Osteoblast (primary cell): ENCODE measurements at regions not wholly inside any gene's neighbourhood (a gene's known extent, or its start where the extent isn't known, plus 50 kb on each side); places are given as distances from the start of the nearest gene placed in this dataset.

Experiments
- DNase-seq: peaks from one replicate; pipeline ENCODE4 v3.0.0; 2011; ENCODE audit warnings: low spot score, mixed read lengths; ENCODE audit not compliant: insufficient read length; ENCODE audit errors: missing footprints
- H2AFZ ChIP-seq: 2 replicates; pipeline ENCODE4 v1.6.0; 2011; ENCODE audit warnings: mild to moderate bottlenecking, low read length
- H3K27ac ChIP-seq: 2 replicates; pipeline ENCODE4 v1.5.1; 2011; ENCODE audit warnings: mild to moderate bottlenecking, low read depth, low read length, moderate library complexity
- H3K27me3 ChIP-seq: 2 replicates; pipeline ENCODE4 v1.6.0; 2012; ENCODE audit warnings: mild to moderate bottlenecking, control low read depth, inconsistent platforms, low read length, moderate library complexity; ENCODE audit not compliant: insufficient read depth
- H3K36me3 ChIP-seq: 2 replicates; pipeline ENCODE4 v1.5.1; 2011; ENCODE audit warnings: mild to moderate bottlenecking, low read length, control low read depth, moderate library complexity; ENCODE audit not compliant: insufficient read depth
- H3K4me1 ChIP-seq: 2 replicates; pipeline ENCODE4 v1.5.1; 2011; ENCODE audit warnings: mild to moderate bottlenecking, low read length, control low read depth, moderate library complexity; ENCODE audit not compliant: insufficient read depth
- H3K4me2 ChIP-seq: 2 replicates; pipeline ENCODE4 v1.6.0; 2011; ENCODE audit warnings: mild to moderate bottlenecking, low read length; ENCODE audit not compliant: insufficient read depth
- H3K4me3 ChIP-seq: fragments of 200-600 bp; sonication (generic); 3 replicates; pipeline ENCODE4 v1.5.1; 2012; ENCODE audit warnings: mild to moderate bottlenecking, low read length, inconsistent platforms; ENCODE audit not compliant: insufficient read depth
- H3K79me2 ChIP-seq: 2 replicates; pipeline ENCODE4 v1.6.0; 2012; ENCODE audit warnings: mild to moderate bottlenecking, low read length, control low read depth, inconsistent platforms; ENCODE audit not compliant: insufficient read depth
- H3K9me3 ChIP-seq: 2 replicates; pipeline ENCODE4 v1.5.1; 2011; ENCODE audit warnings: low read depth, low read length, control low read depth
- H4K20me1 ChIP-seq: 2 replicates; pipeline ENCODE4 v1.6.0; 2012; ENCODE audit warnings: mild to moderate bottlenecking, low read length, control low read depth; ENCODE audit not compliant: insufficient read depth
- TF ChIP-seq, protein P1 (sequence below): IDR thresholded peaks from 2 replicates; pipeline ENCODE4 v1.5.1; 2011; ENCODE audit warnings: mild to moderate bottlenecking, low read depth, low read length, moderate library complexity; ENCODE audit errors: extremely low read depth

GRCh38 chr13:95356916-95357315, 55.7 kb upstream of the ABCC4 start:
- Histone ChIP-seq H3K9me3 (no peaks in the 10 kb centered on the region), H3K4me2 (no peak overlapping the region), H3K36me3 (no peaks in the 10 kb centered on the region), H4K20me1 (no peaks in the 10 kb centered on the region), H2AFZ (no peak overlapping the region), H3K4me1 (no peaks in the 10 kb centered on the region), H3K79me2 (no peaks in the 10 kb centered on the region), H3K4me3 (no peak overlapping the region), H3K27me3 (peaks cover 4% of the 10 kb centered on the region), H3K27ac (no peak overlapping the region)
- DNase-seq = no peak
- TF ChIP-seq, protein P1, sequence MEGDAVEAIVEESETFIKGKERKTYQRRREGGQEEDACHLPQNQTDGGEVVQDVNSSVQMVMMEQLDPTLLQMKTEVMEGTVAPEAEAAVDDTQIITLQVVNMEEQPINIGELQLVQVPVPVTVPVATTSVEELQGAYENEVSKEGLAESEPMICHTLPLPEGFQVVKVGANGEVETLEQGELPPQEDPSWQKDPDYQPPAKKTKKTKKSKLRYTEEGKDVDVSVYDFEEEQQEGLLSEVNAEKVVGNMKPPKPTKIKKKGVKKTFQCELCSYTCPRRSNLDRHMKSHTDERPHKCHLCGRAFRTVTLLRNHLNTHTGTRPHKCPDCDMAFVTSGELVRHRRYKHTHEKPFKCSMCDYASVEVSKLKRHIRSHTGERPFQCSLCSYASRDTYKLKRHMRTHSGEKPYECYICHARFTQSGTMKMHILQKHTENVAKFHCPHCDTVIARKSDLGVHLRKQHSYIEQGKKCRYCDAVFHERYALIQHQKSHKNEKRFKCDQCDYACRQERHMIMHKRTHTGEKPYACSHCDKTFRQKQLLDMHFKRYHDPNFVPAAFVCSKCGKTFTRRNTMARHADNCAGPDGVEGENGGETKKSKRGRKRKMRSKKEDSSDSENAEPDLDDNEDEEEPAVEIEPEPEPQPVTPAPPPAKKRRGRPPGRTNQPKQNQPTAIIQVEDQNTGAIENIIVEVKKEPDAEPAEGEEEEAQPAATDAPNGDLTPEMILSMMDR = no peak

DNA sequence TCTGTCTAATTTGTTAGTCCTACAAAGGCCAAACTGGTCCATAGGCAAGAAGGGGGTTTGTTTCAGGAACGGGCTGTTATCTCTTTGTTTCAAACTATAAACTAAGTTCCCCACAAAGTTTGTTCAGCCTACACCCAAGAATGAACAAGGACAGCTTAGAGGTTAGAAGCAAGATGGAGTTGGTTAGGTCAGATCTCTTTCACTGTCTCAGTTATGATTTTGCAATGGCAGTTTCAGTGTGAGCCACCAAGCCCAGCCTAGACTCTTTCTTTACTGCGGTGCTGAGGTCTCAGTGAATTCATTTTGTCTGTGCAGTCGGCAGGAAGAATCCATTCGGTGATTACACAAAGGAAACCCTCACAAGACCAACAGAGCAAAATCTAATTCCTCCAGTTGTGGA, 56.6 kb upstream of the ABCC4 start:
- H3K79me2 ChIP-seq = no peaks in the 10 kb centered on the region
- H3K9me3 ChIP-seq = no peaks in the 10 kb centered on the region
- TF ChIP-seq, protein P1 = no peak
- no peak overlapping the region for H2AFZ ChIP-seq
- no peaks in the 10 kb centered on the region for H3K4me1 ChIP-seq
- no peak overlapping the region for H3K4me2 ChIP-seq
- H3K4me3 ChIP-seq = no peak overlapping the region
- H4K20me1 ChIP-seq = no peaks in the 10 kb centered on the region
- no peak for DNase-seq
- H3K27ac ChIP-seq = no peak overlapping the region
- H3K36me3 ChIP-seq = no peaks in the 10 kb centered on the region
- peaks cover 6% of the 10 kb centered on the region for H3K27me3 ChIP-seq

GRCh38 chr13:95360052-95360451, 58.8 kb upstream of the ABCC4 start:
- H2AFZ ChIP-seq = no peak overlapping the region

DNA sequence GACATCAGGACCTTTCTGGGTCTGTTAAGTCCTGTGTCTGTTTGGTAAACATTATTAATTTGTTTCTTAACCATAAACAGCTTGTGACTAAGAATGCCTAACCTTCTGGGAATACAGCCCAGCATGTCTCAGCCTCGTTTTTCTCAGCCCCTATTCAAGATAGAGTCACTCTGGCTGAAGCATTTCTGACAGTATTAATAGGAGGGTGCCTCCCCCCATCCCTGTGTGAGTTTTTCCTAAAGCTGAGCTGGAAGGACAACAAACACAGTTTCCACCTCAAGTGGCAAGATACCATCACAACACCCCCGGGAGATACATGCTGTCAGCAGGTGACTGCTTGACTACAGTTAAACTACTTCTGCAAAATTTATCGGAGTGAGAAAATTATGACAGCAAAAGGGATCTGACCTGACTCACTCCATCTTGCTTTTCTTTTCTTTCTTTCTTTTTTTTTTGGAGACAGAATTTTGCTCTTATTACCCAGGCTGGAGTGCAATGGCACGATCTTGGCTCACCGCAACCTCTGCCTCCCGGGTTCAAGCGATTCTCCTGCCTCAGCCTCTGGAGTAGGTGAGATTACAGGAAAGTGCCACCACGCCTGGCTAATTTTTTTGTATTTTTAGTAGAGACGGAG, 59.3 kb upstream of the ABCC4 start:
- H2AFZ ChIP-seq = no peak overlapping the region
- H3K4me1 ChIP-seq = no peaks in the 10 kb centered on the region
- no peaks in the 10 kb centered on the region for H3K36me3 ChIP-seq
- H3K27me3 ChIP-seq = peaks cover 6% of the 10 kb centered on the region
- H3K79me2 ChIP-seq = no peaks in the 10 kb centered on the region
- H3K4me2 ChIP-seq = no peak overlapping the region
- TF ChIP-seq, protein P1 = no peak
- no peaks in the 10 kb centered on the region for H4K20me1 ChIP-seq
- DNase-seq = no peak
- H3K27ac ChIP-seq = no peak overlapping the region
- H3K9me3 ChIP-seq = no peaks in the 10 kb centered on the region
- H3K4me3 ChIP-seq = no peak overlapping the region

More at GRCh38 chr13:95360052-95360451, 58.8 kb upstream of the ABCC4 start:
- TF ChIP-seq, protein P1 = no peak
- Histone ChIP-seq H3K27ac (no peak overlapping the region), H3K36me3 (no peaks in the 10 kb centered on the region), H3K4me1 (no peaks in the 10 kb centered on the region), H3K9me3 (no peaks in the 10 kb centered on the region), H3K27me3 (peaks cover 6% of the 10 kb centered on the region), H3K79me2 (no peaks in the 10 kb centered on the region), H3K4me2 (no peak overlapping the region), H3K4me3 (no peak overlapping the region), H4K20me1 (no peaks in the 10 kb centered on the region)
- DNase-seq = no peak
